PC-3 (cell line): ENCODE measurements at regions not wholly inside any gene's neighbourhood (a gene's known extent, or its start where the extent isn't known, plus 50 kb on each side); places are given as distances from the start of the nearest gene placed in this dataset.

Source experiments
- ATAC-seq: fragments of 200-7000 bp; cut with Tn5 transposase; 2 replicates; pipeline ENCODE4 v1.9.1; 2020; ENCODE audit warnings: mild to moderate bottlenecking, moderate library complexity
- BruUV-seq: library from RNA; stranded (reverse); fragments of 400-500 nt; replicated peaks from 2 replicates; lab custom pipeline; 2021; lab: Mats Ljungman, UMichigan
- CTCF ChIA-PET: fragments of 300-600 bp; sonication (Branson Sonifier 250); formaldehyde crosslinking; loops from one replicate; lab custom pipeline; 2022; ENCODE audit warnings: antibody characterized with exemption; lab: Charles Lee
- POLR2A ChIA-PET: fragments of 300-600 bp; sonication (Branson Sonifier 250); formaldehyde crosslinking; loops from one replicate; lab custom pipeline; 2022; ENCODE audit warnings: antibody characterized with exemption; ENCODE audit not compliant: unreplicated experiment; lab: Charles Lee
- DNase-seq: peaks from one replicate; pipeline ENCODE4 v3.0.0-alpha.2; 2015
- H2AFZ ChIP-seq: fragments of 300-600 bp; sonication (generic); 2 replicates; pipeline ENCODE4 v1.6.0; 2016; ENCODE audit warnings: antibody characterized with exemption, low read length
- H3F3A ChIP-seq: fragments of 300-600 bp; sonication (generic); one replicate; pipeline ENCODE4 v1.6.0; 2017; ENCODE audit warnings: antibody characterized with exemption, low read length, control low read depth, mild to moderate bottlenecking; ENCODE audit not compliant: unreplicated experiment
- H3K27ac ChIP-seq: fragments of 300-600 bp; sonication (generic); 2 replicates; pipeline ENCODE4 v1.5.1; 2016; ENCODE audit warnings: mild to moderate bottlenecking, low read length
- H3K27me3 ChIP-seq: fragments of 300-600 bp; sonication (generic); 2 replicates; pipeline ENCODE4 v1.6.1; 2016; ENCODE audit warnings: low read length, mixed read lengths
- H3K36me3 ChIP-seq: fragments of 300-600 bp; sonication (generic); 2 replicates; pipeline ENCODE4 v1.6.1; 2016; ENCODE audit warnings: low read depth, mixed run types, low read length, mixed read lengths
- H3K4me1 ChIP-seq: fragments of 300-600 bp; sonication (generic); 2 replicates; pipeline ENCODE4 v1.5.1; 2016; ENCODE audit warnings: low read length; ENCODE audit not compliant: insufficient read depth
- H3K4me2 ChIP-seq: fragments of 300-600 bp; sonication (generic); 2 replicates; pipeline ENCODE4 v1.6.0; 2016; ENCODE audit warnings: low read length
- H3K4me3 ChIP-seq: fragments of 300-600 bp; sonication (generic); 2 replicates; pipeline ENCODE4 v1.5.1; 2016; ENCODE audit warnings: mild to moderate bottlenecking, low read length, mixed read lengths
- H3K79me2 ChIP-seq: fragments of 300-600 bp; sonication (generic); 2 replicates; pipeline ENCODE4 v1.6.1; 2017; ENCODE audit warnings: low read length, mixed read lengths
- H3K9ac ChIP-seq: fragments of 300-600 bp; sonication (generic); 2 replicates; pipeline ENCODE4 v1.6.0; 2016; ENCODE audit warnings: mild to moderate bottlenecking, low read length
- H3K9me2 ChIP-seq: fragments of 300-600 bp; sonication (generic); replicated peaks from 2 replicates; pipeline ENCODE4 v1.6.1; 2016; ENCODE audit warnings: mixed run types, low read length, mixed read lengths
- H3K9me3 ChIP-seq: fragments of 300-600 bp; sonication (generic); 2 replicates; pipeline ENCODE4 v1.6.1; 2016; ENCODE audit warnings: low read length, mixed read lengths
- H4K20me1 ChIP-seq: fragments of 300-600 bp; sonication (generic); 2 replicates; pipeline ENCODE4 v1.6.1; 2016; ENCODE audit warnings: low read length, mixed read lengths
- EZH2 ChIP-seq: fragments of 300-600 bp; sonication (generic); IDR thresholded peaks from one replicate; pipeline ENCODE4 v1.6.1; 2017; ENCODE audit warnings: antibody characterized with exemption, mild to moderate bottlenecking, low read length; ENCODE audit not compliant: unreplicated experiment
- EZH2phosphoT487 ChIP-seq: fragments of 300-600 bp; sonication (generic); IDR thresholded peaks from 2 replicates; pipeline ENCODE4 v1.6.1; 2018; ENCODE audit warnings: mild to moderate bottlenecking, antibody characterized with exemption, low read length, borderline replicate concordance
- intact Hi-C: fragments of 100-400 bp; cut with micrococcal nuclease; formaldehyde crosslinking; loops from 2 replicates; pipeline ENCODE4 v1.9.0; 2023
- TF ChIP-seq, protein P1 (sequence below): fragments of 300-600 bp; sonication (generic); conservative IDR thresholded peaks from 2 replicates; pipeline ENCODE4 v1.5.1; 2017; ENCODE audit warnings: antibody characterized with exemption, low read depth, mild to moderate bottlenecking, low read length

DNA sequence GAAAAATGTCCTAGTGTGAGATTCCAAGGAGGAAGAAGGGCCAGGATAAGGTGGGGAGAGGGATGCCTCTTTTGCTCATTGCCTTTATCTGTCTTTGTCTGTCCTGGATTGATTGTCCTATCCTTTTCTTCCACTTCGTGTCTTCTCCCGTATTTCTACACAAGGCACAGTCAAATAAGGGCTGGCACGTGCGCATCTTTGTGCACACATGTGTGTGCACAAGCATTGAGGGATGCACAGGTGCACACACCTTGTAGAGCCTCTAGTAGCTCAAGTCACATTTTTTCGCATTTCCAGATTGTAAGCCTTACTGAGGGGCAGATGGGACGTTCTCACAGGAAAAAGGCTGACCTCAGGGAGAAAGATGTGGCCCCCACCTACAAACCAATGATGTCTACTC is 170.2 kb upstream of the TNP1 start:
- Histone ChIP-seq H3K27ac (no peak overlapping the region), H3K9me2 (no peaks in the 10 kb centered on the region), H3F3A (no peaks in the 10 kb centered on the region), H3K4me3 (no peak overlapping the region), H3K4me1 (no peaks in the 10 kb centered on the region), H3K4me2 (no peak overlapping the region), H3K79me2 (no peaks in the 10 kb centered on the region), H3K9me3 (no peaks in the 10 kb centered on the region), H4K20me1 (no peaks in the 10 kb centered on the region), H2AFZ (no peak overlapping the region), H3K27me3 (peaks cover 8% of the 10 kb centered on the region; the same call in 1 of the 2 replicates), H3K9ac (no peak overlapping the region), H3K36me3 (no peaks in the 10 kb centered on the region)
- DNase-seq (no peak), ATAC-seq (no peak)
- POLR2A ChIA-PET = no interaction called here
- BruUV-seq = no TSS peak
- intact Hi-C loops = no loop called here
- no peak for TF ChIP-seq EZH2phosphoT487
- CTCF ChIA-PET = no interaction called here

GRCh38 chr2:217028128-217028527 is 168.3 kb upstream of the TNP1 start:
- Histone ChIP-seq H3K4me2 (no peak overlapping the region), H3K27me3 (peaks cover 8% of the 10 kb centered on the region; the same call in 1 of the 2 replicates), H3K9ac (no peak overlapping the region), H3F3A (no peaks in the 10 kb centered on the region), H3K4me1 (no peaks in the 10 kb centered on the region), H4K20me1 (no peaks in the 10 kb centered on the region), H3K9me3 (no peaks in the 10 kb centered on the region), H2AFZ (no peak overlapping the region), H3K27ac (no peak overlapping the region), H3K4me3 (no peak overlapping the region), H3K79me2 (no peaks in the 10 kb centered on the region), H3K9me2 (no peaks in the 10 kb centered on the region), H3K36me3 (no peaks in the 10 kb centered on the region)
- ChIA-PET POLR2A (no interaction called here), CTCF (no interaction called here)
- ATAC-seq (no peak), DNase-seq (no peak)
- intact Hi-C loops = no loop called here
- no peak for TF ChIP-seq EZH2phosphoT487
- TF ChIP-seq EZH2 = no peak
- BruUV-seq = no TSS peak

DNA sequence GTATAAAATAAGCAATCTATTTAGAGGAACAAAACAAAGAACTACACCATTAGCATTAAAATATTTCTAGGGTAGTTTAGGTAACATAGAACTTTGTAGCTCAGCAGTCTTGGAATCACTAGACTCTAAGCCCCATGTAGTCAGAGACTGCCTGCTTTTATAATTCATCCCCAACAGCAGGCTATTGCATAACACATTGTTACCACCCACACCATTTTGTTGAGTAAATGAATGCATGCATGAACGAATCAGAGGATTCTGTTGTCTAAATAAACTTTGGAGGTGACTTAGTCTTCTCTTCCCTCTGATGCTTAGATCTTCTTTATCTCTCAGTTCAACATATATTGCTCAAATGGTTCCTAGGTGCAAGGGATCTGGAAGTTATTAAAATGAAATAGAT is 167.6 kb upstream of the TNP1 start:
- no peaks in the 10 kb centered on the region for H3K9me2 ChIP-seq
- no peaks in the 10 kb centered on the region for H3F3A ChIP-seq
- no peaks in the 10 kb centered on the region for H3K4me1 ChIP-seq
- no peaks in the 10 kb centered on the region for H3K79me2 ChIP-seq
- H3K4me3 ChIP-seq = no peak overlapping the region
- H3K4me2 ChIP-seq = no peak overlapping the region
- ChIA-PET CTCF (no interaction called here), POLR2A (no interaction called here)
- no peak overlapping the region for H3K27ac ChIP-seq
- H3K27me3 ChIP-seq = peaks cover 8% of the 10 kb centered on the region; the same call in 1 of the 2 replicates
- H2AFZ ChIP-seq = no peak overlapping the region
- TF ChIP-seq, protein P1, sequence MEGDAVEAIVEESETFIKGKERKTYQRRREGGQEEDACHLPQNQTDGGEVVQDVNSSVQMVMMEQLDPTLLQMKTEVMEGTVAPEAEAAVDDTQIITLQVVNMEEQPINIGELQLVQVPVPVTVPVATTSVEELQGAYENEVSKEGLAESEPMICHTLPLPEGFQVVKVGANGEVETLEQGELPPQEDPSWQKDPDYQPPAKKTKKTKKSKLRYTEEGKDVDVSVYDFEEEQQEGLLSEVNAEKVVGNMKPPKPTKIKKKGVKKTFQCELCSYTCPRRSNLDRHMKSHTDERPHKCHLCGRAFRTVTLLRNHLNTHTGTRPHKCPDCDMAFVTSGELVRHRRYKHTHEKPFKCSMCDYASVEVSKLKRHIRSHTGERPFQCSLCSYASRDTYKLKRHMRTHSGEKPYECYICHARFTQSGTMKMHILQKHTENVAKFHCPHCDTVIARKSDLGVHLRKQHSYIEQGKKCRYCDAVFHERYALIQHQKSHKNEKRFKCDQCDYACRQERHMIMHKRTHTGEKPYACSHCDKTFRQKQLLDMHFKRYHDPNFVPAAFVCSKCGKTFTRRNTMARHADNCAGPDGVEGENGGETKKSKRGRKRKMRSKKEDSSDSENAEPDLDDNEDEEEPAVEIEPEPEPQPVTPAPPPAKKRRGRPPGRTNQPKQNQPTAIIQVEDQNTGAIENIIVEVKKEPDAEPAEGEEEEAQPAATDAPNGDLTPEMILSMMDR = no peak
- TF ChIP-seq EZH2 = no peak
- TF ChIP-seq EZH2phosphoT487 = no peak
- H3K9ac ChIP-seq = no peak overlapping the region
- no peaks in the 10 kb centered on the region for H3K36me3 ChIP-seq
- ATAC-seq = no peak
- no TSS peak for BruUV-seq
- no peaks in the 10 kb centered on the region for H3K9me3 ChIP-seq
- DNase-seq = no peak
- intact Hi-C loops = no loop called here
- no peaks in the 10 kb centered on the region for H4K20me1 ChIP-seq

DNA sequence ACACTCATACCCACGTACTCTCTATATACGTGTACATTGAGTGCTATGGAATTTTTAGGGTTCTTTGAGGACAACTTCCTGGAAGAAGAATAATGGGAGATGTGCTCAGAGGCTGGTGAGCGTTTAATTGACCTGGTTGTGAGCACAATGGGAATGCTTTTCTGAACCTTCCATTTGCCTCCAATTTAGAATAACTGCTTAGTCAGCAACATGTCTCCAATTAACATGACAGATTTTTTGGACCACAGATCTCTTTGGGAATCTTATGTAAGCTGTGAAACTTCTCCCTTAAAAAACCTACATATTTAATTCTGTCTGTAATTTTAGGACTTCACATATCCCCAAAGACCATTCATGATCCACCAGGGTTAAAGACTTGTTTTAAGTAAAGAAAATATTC is 166.7 kb upstream of the TNP1 start:
- Histone ChIP-seq H3K27ac (no peak overlapping the region), H3K4me1 (no peaks in the 10 kb centered on the region), H3F3A (no peaks in the 10 kb centered on the region), H3K9me3 (no peaks in the 10 kb centered on the region), H4K20me1 (no peaks in the 10 kb centered on the region), H3K9me2 (no peaks in the 10 kb centered on the region), H3K79me2 (no peaks in the 10 kb centered on the region), H2AFZ (no peak overlapping the region), H3K27me3 (peaks cover 8% of the 10 kb centered on the region; the same call in 1 of the 2 replicates), H3K4me2 (no peak overlapping the region), H3K4me3 (no peak overlapping the region), H3K36me3 (no peaks in the 10 kb centered on the region), H3K9ac (no peak overlapping the region)
- ATAC-seq = no peak
- no peak for DNase-seq
- intact Hi-C loops = no loop called here
- no TSS peak for BruUV-seq
- ChIA-PET CTCF (no interaction called here), POLR2A (no interaction called here)
- TF ChIP-seq, protein P1 = no peak
- no peak for TF ChIP-seq EZH2phosphoT487
- no peak for TF ChIP-seq EZH2
